GM21360 (cell line): ENCODE measurements at regions not wholly inside any gene's neighbourhood (a gene's known extent, or its start where the extent isn't known, plus 50 kb on each side); places are given as distances from the start of the nearest gene placed in this dataset.

ENCODE experiments used
- ATAC-seq: cut with Tn5 transposase; IDR thresholded peaks from one replicate; pipeline ENCODE4 v1.9.1; 2021; ENCODE audit warnings: mild to moderate bottlenecking, moderate library complexity; ENCODE audit not compliant: unreplicated experiment

- no peak for ATAC-seq
Observed at GRCh38 chr4:57287687-57288604, 177.8 kb upstream of the IGFBP7 start.

GRCh38 chr4:57282933-57283310 is 172.7 kb upstream of the IGFBP7 start:
- no peak for ATAC-seq

- ATAC-seq: no peak
Observed at GRCh38 chr4:57280481-57280880, 170.3 kb upstream of the IGFBP7 start.

- no peak for ATAC-seq
Observed at GRCh38 chr4:57278780-57279179, 168.6 kb upstream of the IGFBP7 start.

- no peak for ATAC-seq
Observed at GRCh38 chr4:57274082-57274481, 163.9 kb upstream of the IGFBP7 start.

GRCh38 chr4:57270346-57270745 is 160.2 kb upstream of the IGFBP7 start:
- no peak for ATAC-seq

- ATAC-seq: no peak
Observed at GRCh38 chr4:57265831-57266582, 155.8 kb upstream of the IGFBP7 start.

GRCh38 chr4:57254754-57255153 is 144.6 kb upstream of the IGFBP7 start:
- no peak for ATAC-seq

- no peak for ATAC-seq
Observed at GRCh38 chr4:57249083-57249482, 138.9 kb upstream of the IGFBP7 start.

GRCh38 chr4:57243076-57243475 is 132.9 kb upstream of the IGFBP7 start:
- ATAC-seq: no peak

- ATAC-seq: no peak
Observed at GRCh38 chr4:57234252-57234775, 124.1 kb upstream of the IGFBP7 start.

GRCh38 chr4:57233386-57233785 is 123.2 kb upstream of the IGFBP7 start:
- ATAC-seq: no peak

- ATAC-seq: no peak
Observed at GRCh38 chr4:57231781-57232180, 121.6 kb upstream of the IGFBP7 start.

GRCh38 chr4:57220734-57221133 is 110.5 kb upstream of the IGFBP7 start:
- ATAC-seq: no peak

- no peak for ATAC-seq
Observed at GRCh38 chr4:57220172-57220571, 110.0 kb upstream of the IGFBP7 start.

GRCh38 chr4:57219431-57219830 is 109.2 kb upstream of the IGFBP7 start:
- no peak for ATAC-seq

- no peak for ATAC-seq
Observed at GRCh38 chr4:57214654-57215411, 104.6 kb upstream of the IGFBP7 start.

GRCh38 chr4:57211131-57211530 is 100.9 kb upstream of the IGFBP7 start:
- ATAC-seq: no peak

- no peak for ATAC-seq
Observed at GRCh38 chr4:57206172-57206571, 96.0 kb upstream of the IGFBP7 start.

- ATAC-seq: no peak
Observed at GRCh38 chr4:57205580-57205979, 95.4 kb upstream of the IGFBP7 start.

- ATAC-seq: no peak
Observed at GRCh38 chr4:57200799-57201327, 90.7 kb upstream of the IGFBP7 start.
